HT-29 (cell line): ENCODE measurements at regions not wholly inside any gene's neighbourhood (a gene's known extent, or its start where the extent isn't known, plus 50 kb on each side); places are given as distances from the start of the nearest gene placed in this dataset.
"Not testable (repeated sequence)": the region's sequence is repeated elsewhere in the genome, so short reads cannot be mapped to it uniquely, and the experiment has no call there.

Experiments used
- DNase-seq: peaks from one replicate; pipeline ENCODE4 v3.0.0-alpha.2; 2015; ENCODE audit warnings: low spot score

DNA sequence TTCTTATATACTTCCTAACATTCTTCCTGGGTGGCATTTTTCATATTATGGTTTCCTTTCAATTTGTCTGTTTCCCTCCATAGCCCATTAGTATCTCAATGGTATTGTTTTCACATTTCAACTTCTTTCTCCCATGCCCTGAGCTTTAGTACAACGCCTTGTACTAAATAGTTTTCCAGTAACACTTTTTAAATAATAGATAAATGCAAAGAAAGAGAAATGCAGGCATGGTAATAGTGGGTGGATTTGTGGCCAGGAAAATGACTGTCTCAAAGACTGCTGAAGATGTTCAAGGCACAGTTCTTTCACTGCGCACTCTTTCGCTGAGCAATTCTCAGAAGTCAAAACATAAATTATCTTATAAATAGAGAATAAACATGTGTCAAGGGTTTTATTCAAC lies 145.1 kb downstream of the LCA5 start:
- DNase-seq, result no peak

DNA sequence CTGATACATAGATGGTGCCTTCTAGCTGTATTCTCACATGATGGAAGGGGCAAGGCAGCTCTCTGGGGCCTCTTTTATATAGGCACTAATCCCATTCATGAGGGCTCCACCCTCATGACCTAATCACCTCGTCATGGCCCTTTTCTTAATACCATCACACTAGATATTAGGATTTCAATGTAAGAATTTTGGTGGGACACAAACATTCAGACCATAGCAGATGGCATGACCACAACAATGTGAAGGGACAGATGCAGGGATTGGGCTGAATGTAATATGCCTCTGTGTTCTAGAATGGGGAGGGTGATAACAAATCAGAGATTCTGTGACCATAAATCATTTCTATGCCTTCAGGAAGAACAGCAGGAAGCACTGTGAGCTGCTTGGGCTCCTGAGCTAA lies 145.8 kb downstream of the LCA5 start:
- DNase-seq, result no peak

GRCh38 chr6:79385893-79386292 lies 151.3 kb downstream of the LCA5 start:
- no peak for DNase-seq

- DNase-seq, result no peak
Observed at GRCh38 chr6:79385333-79385732, 150.9 kb upstream of the HMGN3 start.

DNA sequence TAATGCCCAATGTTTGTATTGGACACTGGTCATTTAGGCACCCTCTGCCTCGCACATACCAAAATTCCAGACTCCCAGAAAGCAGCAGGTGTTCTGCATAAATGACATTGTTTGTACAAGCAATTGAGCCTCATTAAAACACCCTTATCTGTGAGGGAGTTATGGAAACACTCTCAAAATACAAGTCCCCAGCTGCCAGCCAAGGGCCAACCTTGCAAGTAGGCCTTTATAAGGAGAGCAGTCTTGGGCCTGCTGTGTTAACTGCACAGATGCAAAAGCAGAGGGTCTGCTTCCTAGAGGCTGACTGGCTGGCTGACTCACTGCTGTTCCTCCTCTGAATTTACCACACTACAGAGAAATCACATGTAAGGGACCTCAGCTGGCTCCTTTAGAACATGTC lies 150.4 kb upstream of the HMGN3 start:
- no peak for DNase-seq

DNA sequence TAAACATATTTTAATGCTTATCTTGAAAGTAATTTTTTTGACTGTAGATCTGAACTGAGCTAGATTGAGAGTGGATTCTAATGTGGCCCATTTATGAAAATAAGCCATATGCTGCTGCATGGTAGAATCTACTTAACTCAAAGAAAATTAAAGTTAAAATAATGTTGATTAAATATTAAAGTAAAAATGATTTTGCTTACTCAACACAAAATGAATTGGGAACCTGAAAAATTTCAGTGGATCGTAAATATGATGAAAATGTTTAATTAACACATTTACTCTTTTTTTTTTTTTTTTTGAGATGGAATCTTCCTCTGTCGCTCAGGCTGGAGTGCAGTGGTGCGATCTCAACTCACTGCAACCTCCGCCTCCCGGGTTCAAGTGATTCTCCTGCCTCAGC lies 144.5 kb upstream of the HMGN3 start:
- DNase-seq, result no peak

GRCh38 chr6:79377888-79378348 lies 143.4 kb upstream of the HMGN3 start:
- DNase-seq, result peak; percentile 45

DNA sequence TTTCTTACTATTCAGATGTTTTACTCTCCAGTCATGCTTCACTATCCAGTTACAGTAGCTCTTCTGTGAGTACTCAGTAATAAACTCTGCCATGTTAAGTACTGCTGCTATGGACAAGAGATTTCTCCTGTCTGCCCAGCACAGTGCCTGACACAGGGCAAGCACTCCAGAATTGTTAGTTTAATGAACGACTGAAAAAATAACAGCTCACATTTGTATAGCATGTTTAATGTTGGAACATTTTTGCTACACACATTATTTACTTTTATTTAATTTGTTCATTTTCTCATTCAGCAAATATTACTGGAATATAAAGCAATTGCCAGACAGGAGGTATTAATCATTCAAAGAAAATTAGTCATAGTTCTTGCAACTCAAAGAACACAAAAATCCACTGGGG lies 142.6 kb upstream of the HMGN3 start:
- no peak for DNase-seq

DNA sequence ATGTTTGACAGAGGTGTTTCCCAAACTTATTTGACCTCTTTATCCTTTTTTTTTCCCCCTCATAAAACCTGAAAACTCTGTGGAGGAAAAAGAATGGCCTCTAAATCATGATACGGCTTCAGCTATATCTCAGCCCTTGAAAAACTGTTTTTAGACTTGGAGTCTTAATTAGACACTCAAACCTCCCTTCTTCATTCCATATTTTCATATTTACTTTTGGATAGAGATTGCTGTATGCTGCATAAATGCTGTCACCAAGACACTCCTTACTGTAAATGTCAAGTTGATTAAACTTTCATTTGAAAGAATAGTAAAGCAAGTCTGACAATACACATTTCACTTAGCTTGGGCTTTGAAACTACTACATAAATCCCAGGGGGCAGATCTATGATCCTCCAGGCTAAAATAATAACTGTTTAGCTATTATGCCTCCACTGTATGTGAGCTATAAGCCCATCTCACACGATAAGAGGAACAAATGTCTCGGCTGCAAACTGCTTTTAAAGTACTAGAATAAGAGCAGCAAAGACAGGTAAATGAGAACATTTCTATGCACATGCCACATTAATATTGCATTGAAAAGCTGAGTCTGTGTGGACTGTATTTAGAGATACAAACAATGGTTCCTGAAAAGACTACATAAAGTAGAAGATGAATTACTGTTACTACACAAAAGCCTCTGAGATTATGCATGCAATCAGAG lies 141.3 kb upstream of the HMGN3 start:
- no peak for DNase-seq

- DNase-seq, result no peak
Observed at GRCh38 chr6:79374308-79374707, 139.8 kb upstream of the HMGN3 start.

- DNase-seq, result no peak
Observed at GRCh38 chr6:79373880-79374279, 139.4 kb upstream of the HMGN3 start.

DNA sequence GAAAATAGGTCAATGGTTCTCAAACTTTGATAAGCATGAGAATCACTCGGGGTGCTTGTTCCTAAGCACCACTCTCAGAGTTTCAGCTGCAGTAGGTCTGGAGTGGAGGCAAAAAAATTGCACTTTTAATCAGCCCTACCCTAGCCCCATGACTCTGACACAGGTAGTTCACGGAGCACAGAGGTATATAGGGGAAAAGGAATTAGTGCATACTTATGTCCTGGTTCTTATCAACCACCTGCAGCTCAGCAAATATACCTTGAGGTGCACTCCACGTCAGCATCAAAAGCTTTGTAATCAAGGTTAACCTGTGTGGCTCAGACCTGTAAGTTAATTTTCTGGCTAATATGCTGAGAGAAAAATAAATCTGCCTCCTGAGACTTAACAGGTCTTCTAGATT lies 138.8 kb upstream of the HMGN3 start:
- DNase-seq, result no peak

- no peak for DNase-seq
Observed at GRCh38 chr6:79372757-79373156, 138.3 kb upstream of the HMGN3 start.

GRCh38 chr6:79369026-79369425 lies 134.5 kb upstream of the HMGN3 start:
- DNase-seq, result no peak

DNA sequence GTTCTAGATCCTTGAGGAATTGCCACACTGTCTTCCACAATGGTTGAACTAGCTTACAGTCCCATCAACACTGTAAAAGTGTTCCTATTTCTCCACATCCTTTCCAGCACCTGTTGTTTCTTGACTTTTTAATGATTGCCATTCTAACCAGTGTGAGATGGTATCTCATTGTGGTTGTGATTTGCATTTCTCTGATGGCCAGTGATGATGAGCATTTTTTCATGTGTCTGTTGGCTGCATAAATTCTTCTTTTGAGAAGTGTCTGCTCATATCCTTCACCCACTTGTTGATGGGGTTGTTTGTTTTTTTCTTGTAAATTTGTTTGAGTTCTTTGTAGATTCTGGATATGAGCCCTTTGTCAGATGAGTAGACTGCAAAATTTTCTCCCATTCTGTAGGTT lies 129.0 kb upstream of the HMGN3 start:
- not testable (repeated sequence) for DNase-seq

DNA sequence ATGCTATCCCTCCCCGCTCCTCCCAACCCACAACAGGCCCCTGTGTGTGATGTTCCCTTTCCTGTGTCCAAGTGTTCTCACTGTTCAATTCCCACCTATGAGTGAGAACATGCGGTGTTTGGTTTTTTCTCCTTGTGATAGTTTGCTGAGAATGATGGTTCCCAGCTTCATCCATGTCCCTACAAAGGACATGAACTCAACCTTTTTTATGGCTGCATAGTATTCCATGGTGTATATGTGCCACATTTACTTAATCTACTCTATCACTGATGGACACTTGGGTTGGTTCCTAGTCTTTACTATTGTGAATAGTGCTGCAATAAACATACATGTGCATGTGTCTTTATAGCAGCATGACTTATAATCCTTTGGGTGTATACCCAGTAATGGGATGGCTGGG lies 126.6 kb upstream of the HMGN3 start:
- not testable (repeated sequence) for DNase-seq

DNA sequence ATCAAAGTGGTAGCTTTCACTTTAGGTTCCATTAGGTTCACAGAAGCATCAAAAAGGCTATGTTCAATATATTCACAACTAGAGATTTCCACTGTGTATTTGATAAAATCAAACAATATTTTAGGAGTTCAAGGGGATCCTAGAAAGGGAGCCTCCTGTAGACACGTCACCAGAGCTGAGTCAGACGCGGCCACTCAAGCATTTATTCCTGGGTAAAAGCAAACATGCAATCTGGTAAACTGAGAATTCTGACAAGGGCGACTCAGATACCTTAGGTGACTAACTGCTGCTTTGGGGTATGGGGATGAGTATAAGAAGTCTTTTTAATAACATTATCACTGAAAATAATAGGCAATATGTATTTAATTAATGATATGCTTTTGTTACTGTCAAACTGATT lies 118.7 kb upstream of the HMGN3 start:
- DNase-seq, result no peak

DNA sequence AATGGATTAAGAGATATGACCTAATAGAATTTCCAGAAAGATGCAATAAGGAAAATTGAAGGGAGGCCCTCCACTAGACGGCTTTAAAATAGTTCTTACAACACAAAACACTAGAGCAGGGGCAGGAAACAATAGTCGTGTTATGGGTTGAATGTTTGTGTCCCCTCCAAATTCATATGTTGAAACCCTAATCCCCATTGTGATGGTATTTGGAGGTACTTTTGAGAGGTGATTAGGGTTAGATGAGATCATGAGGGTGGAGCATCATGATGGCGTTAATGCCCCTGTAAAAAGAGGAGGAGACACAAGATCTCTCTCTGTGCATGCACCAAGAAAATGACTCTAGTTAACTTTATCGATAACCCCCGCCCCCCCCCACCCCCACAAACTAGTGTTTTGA lies 104.0 kb upstream of the HMGN3 start:
- no peak for DNase-seq

DNA sequence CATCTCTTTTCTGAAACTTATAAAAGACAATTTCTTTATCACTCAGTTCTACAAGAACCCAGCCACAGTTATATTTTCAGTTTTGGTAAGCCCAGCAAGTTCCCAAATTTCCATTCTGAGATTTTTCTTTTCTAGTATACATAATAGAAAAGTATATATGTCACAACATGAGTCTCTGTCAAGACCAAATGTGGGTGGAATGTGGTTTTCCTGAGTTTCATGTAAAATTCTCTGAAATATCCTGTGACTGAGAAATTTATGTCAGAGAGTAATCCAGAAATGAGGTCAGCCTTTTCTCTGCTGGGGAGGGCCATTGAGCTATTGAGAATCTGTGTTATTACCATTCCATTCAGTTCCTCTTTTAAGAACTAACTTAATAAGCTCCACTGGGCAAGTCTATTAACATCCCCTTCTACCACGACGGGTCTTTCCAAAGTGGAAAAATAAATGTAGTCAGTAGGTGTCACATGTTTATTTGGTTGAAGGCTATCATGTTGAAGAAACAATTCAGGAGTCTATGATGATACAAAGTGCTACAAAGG lies 100.7 kb upstream of the HMGN3 start:
- DNase-seq, result no peak

GRCh38 chr6:79334674-79335073 lies 100.2 kb upstream of the HMGN3 start:
- DNase-seq, result no peak

GRCh38 chr6:79330704-79331103 lies 96.2 kb upstream of the HMGN3 start:
- no peak for DNase-seq

DNA sequence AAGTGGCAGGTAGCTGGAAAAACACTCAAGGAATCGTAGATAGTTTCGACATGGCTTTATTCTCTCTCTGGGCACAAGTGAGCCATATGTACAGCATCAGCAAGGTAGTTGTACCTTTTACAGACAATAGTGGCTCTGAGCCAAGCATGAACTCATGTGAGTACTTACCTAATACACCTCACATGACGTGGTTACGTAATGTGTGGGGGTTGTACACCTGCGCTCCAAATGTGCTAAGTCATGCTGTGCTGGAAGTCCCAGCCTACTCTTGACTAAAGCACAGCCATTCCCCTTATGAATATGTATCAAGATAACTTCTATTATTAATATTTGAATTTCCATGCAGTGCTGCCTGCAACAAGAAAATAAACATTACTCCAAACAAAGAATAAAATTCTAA lies 78.8 kb upstream of the HMGN3 start:
- peak; percentile 9 for DNase-seq

- DNase-seq, result no peak
Observed at GRCh38 chr6:79307321-79308036, 73.0 kb upstream of the HMGN3 start.
